Small intestine (tissue), 7 donors: ENCODE measurements at regions not wholly inside any gene's neighbourhood (a gene's known extent, or its start where the extent isn't known, plus 50 kb on each side); places are given as distances from the start of the nearest gene placed in this dataset.

Experiments
- DNase-seq, 2 donors: peaks; one replicate each; pipeline versions ENCODE4 v3.0.0 to v3.0.0-alpha.2; 2013
- FAIRE-seq: peaks from 2 replicates; lab custom pipeline; 2012; peaks lifted over from hg19 to GRCh38; lab: Jason Lieb, UNC
- H3K27ac ChIP-seq, 3 donors: one replicate each; pipeline ENCODE4 v1.5.1; 2013; ENCODE audit warnings: low read length in 2 of 3, mild to moderate bottlenecking in 2 of 3, control low read depth in 1 of 3, inconsistent platforms in 1 of 3, low read depth in 1 of 3, moderate library complexity in 1 of 3
- H3K27me3 ChIP-seq, 3 donors: one replicate each; pipeline ENCODE4 v1.6.1; 2013; ENCODE audit warnings: low read length in 3 of 3, inconsistent platforms in 1 of 3; ENCODE audit not compliant: control insufficient read depth in 3 of 3, insufficient read depth in 3 of 3
- H3K36me3 ChIP-seq, 3 donors: one replicate each; pipeline ENCODE4 v1.6.1; 2013; ENCODE audit warnings: low read length in 3 of 3, inconsistent platforms in 1 of 3, low read depth in 1 of 3, mild to moderate bottlenecking in 1 of 3, moderate library complexity in 1 of 3; ENCODE audit not compliant: control insufficient read depth in 3 of 3, insufficient read depth in 2 of 3
- H3K4me1 ChIP-seq, 3 donors: one replicate each; pipeline ENCODE4 v1.6.1; 2013; ENCODE audit warnings: low read length in 2 of 3, inconsistent platforms in 1 of 3, low read depth in 1 of 3, mild to moderate bottlenecking in 1 of 3, moderate library complexity in 1 of 3; ENCODE audit not compliant: control insufficient read depth in 3 of 3, insufficient read depth in 2 of 3
- H3K4me3 ChIP-seq, 3 donors: one replicate each; pipeline ENCODE4 v1.5.1; 2013; ENCODE audit warnings: low read length in 3 of 3, control low read depth in 1 of 3, inconsistent platforms in 1 of 3, low read depth in 1 of 3, mild to moderate bottlenecking in 1 of 3, moderate library complexity in 1 of 3
- H3K9me3 ChIP-seq, 2 donors: one replicate each; pipeline ENCODE4 v1.6.1; 2013; ENCODE audit warnings: low read depth in 1 of 2, low read length in 1 of 2; ENCODE audit not compliant: control insufficient read depth in 2 of 2, insufficient read depth in 1 of 2
- WGBS, 3 donors: extraction: QIAGEN DNeasy Blood & Tissue Kit; methylation state at CpG; one replicate each; pipeline ENCODE4 v1.1.7; 2013; 5-methylcytosine and 5-hydroxymethylcytosine counted together
- donor health status: healthy with polysubstance abuse.
- donor health status: control.
- donor health status: control.
- donor health status: Bipolar disorder and iron deficiency.
- donor health status: healthy.

- Histone ChIP-seq H3K36me3 (no peaks in the 10 kb centered on the region), H3K27me3 (no peaks in the 10 kb centered on the region), H3K27ac (no peak overlapping the region), H3K4me3 (no peak overlapping the region), H3K9me3 (peaks cover 0 to 18% of the 10 kb centered on the region in 2 donors), H3K4me1 (no peaks in the 10 kb centered on the region)
- DNase-seq (no peak), FAIRE-seq (no peak)
- WGBS, 3 donors = 83 to 88% (median 86%) methylated on average over 4 of the region's 4 CpGs
Observed at GRCh38 chr6:66568271-66568670, 861.2 kb upstream of the EYS start.

GRCh38 chr6:66561479-66561878 lies 854.5 kb upstream of the EYS start:
- H3K9me3 ChIP-seq = peaks cover 1 to 14% of the 10 kb centered on the region in 2 donors
- DNase-seq (no peak), FAIRE-seq (no peak)
- H3K4me1 ChIP-seq = no peaks in the 10 kb centered on the region
- H3K27ac ChIP-seq = no peak overlapping the region
- H3K27me3 ChIP-seq = no peaks in the 10 kb centered on the region
- H3K4me3 ChIP-seq = no peak overlapping the region
- H3K36me3 ChIP-seq = no peaks in the 10 kb centered on the region
- 91 to 95% (median 93%) methylated on average over 6 of the region's 6 CpGs for WGBS, 3 donors

GRCh38 chr6:66558189-66558588 lies 851.2 kb upstream of the EYS start:
- Histone ChIP-seq H3K27ac (no peak overlapping the region), H3K9me3 (peaks cover 1 to 11% of the 10 kb centered on the region in 2 donors), H3K36me3 (no peaks in the 10 kb centered on the region), H3K27me3 (no peaks in the 10 kb centered on the region), H3K4me1 (no peaks in the 10 kb centered on the region), H3K4me3 (no peak overlapping the region)
- no peak for FAIRE-seq
- DNase-seq = no peak

- H3K36me3 ChIP-seq = no peaks in the 10 kb centered on the region
Observed at GRCh38 chr6:66556936-66557335, 849.9 kb upstream of the EYS start.

GRCh38 chr6:66555082-66555481 lies 848.1 kb upstream of the EYS start:
- H3K9me3 ChIP-seq = peaks cover 1 to 9% of the 10 kb centered on the region in 2 donors
- H3K36me3 ChIP-seq = no peaks in the 10 kb centered on the region
- no peak overlapping the region for H3K4me3 ChIP-seq
- H3K27ac ChIP-seq = no peak overlapping the region
- 54 to 77% (median 77%) methylated on average over 1 of the region's 1 CpG for WGBS, 3 donors
- H3K4me1 ChIP-seq = no peaks in the 10 kb centered on the region
- FAIRE-seq (no peak), DNase-seq (no peak)
- no peaks in the 10 kb centered on the region for H3K27me3 ChIP-seq

More at GRCh38 chr6:66556936-66557335, 849.9 kb upstream of the EYS start:
- no peak overlapping the region for H3K27ac ChIP-seq
- no peaks in the 10 kb centered on the region for H3K4me1 ChIP-seq
- FAIRE-seq = no peak
- no peak overlapping the region for H3K4me3 ChIP-seq
- H3K9me3 ChIP-seq = peaks cover 1 to 9% of the 10 kb centered on the region in 2 donors
- H3K27me3 ChIP-seq = no peaks in the 10 kb centered on the region
- WGBS, 3 donors = 82 to 93% (median 86%) methylated on average over 1 of the region's 1 CpG
- DNase-seq = no peak

GRCh38 chr6:66553441-66553840 lies 846.4 kb upstream of the EYS start:
- no peak overlapping the region for H3K27ac ChIP-seq
- FAIRE-seq = no peak
- no peak for DNase-seq
- no peak overlapping the region for H3K4me3 ChIP-seq
- peaks cover under 1 to 8% of the 10 kb centered on the region in 2 donors for H3K9me3 ChIP-seq
- H3K27me3 ChIP-seq = no peaks in the 10 kb centered on the region
- H3K4me1 ChIP-seq = no peaks in the 10 kb centered on the region
- no peaks in the 10 kb centered on the region for H3K36me3 ChIP-seq
- 59 to 77% (median 76%) methylated on average over 2 of the region's 2 CpGs for WGBS, 3 donors

- no peaks in the 10 kb centered on the region for H3K36me3 ChIP-seq
- peaks cover 0 to 8% of the 10 kb centered on the region in 2 donors for H3K9me3 ChIP-seq
- no peaks in the 10 kb centered on the region for H3K27me3 ChIP-seq
- H3K27ac ChIP-seq = no peak overlapping the region
- no peak overlapping the region for H3K4me3 ChIP-seq
- WGBS, 3 donors = 57 to 61% (median 57%) methylated on average over 1 of the region's 1 CpG
- no peak for DNase-seq
- H3K4me1 ChIP-seq = no peaks in the 10 kb centered on the region
- no peak for FAIRE-seq
Observed at GRCh38 chr6:66538551-66539135, 831.6 kb upstream of the EYS start.

GRCh38 chr6:66533921-66534404 lies 826.9 kb upstream of the EYS start:
- Histone ChIP-seq H3K36me3 (no peaks in the 10 kb centered on the region), H3K4me3 (no peak overlapping the region), H3K27ac (no peak overlapping the region), H3K9me3 (no peaks in the 10 kb centered on the region), H3K4me1 (no peaks in the 10 kb centered on the region), H3K27me3 (no peaks in the 10 kb centered on the region)
- FAIRE-seq (no peak), DNase-seq (no peak)
- 20 to 23% (median 22%) methylated on average over 4 of the region's 4 CpGs for WGBS, 3 donors

GRCh38 chr6:66526061-66526460 lies 819.0 kb upstream of the EYS start:
- no peaks in the 10 kb centered on the region for H3K4me1 ChIP-seq
- H3K27me3 ChIP-seq = no peaks in the 10 kb centered on the region
- 90 to 92% (median 91%) methylated on average over 3 of the region's 3 CpGs for WGBS, 3 donors
- no peaks in the 10 kb centered on the region for H3K36me3 ChIP-seq
- H3K9me3 ChIP-seq = peaks cover 0 to 2% of the 10 kb centered on the region in 2 donors
- no peak overlapping the region for H3K4me3 ChIP-seq
- no peak for DNase-seq
- no peak for FAIRE-seq
- no peak overlapping the region for H3K27ac ChIP-seq
